Stomach (tissue), 4 donors: ENCODE measurements at regions not wholly inside any gene's neighbourhood (a gene's known extent, or its start where the extent isn't known, plus 50 kb on each side); places are given as distances from the start of the nearest gene placed in this dataset.

Source experiments
- POLR2A ChIP-seq, 4 donors: fragments of 450-650 bp; IDR thresholded peaks; one replicate each; pipeline ENCODE4 v1.6.1; 2016; ENCODE audit warnings: antibody characterized with exemption in 4 of 4, control low read depth in 2 of 4, mild to moderate bottlenecking in 1 of 4, moderate library complexity in 1 of 4
- POLR2AphosphoS5 ChIP-seq, 3 donors: sonication (generic); formaldehyde crosslinking; IDR thresholded peaks; one replicate each; pipeline ENCODE4 v1.6.1; 2016; ENCODE audit warnings: antibody characterized with exemption in 3 of 3
- TF ChIP-seq, protein P1 (sequence below), 7 experiments: fragments of 450-650 bp in 4 of 7; fragments of 200-600 bp in 3 of 7; sonication (generic) in 3 of 7; IDR thresholded peaks; one replicate each; pipeline ENCODE4 v1.5.1; 2016 to 2019; ENCODE audit warnings: antibody characterized with exemption in 7 of 7, control low read depth in 2 of 7, mild to moderate bottlenecking in 1 of 7

GRCh38 chr19:30923096-30923495 lies 426.1 kb downstream of the TSHZ3 start:
- TF ChIP-seq POLR2AphosphoS5 (IDR thresholded peaks at IDR 0.05) = no peak
- TF ChIP-seq, protein P1, sequence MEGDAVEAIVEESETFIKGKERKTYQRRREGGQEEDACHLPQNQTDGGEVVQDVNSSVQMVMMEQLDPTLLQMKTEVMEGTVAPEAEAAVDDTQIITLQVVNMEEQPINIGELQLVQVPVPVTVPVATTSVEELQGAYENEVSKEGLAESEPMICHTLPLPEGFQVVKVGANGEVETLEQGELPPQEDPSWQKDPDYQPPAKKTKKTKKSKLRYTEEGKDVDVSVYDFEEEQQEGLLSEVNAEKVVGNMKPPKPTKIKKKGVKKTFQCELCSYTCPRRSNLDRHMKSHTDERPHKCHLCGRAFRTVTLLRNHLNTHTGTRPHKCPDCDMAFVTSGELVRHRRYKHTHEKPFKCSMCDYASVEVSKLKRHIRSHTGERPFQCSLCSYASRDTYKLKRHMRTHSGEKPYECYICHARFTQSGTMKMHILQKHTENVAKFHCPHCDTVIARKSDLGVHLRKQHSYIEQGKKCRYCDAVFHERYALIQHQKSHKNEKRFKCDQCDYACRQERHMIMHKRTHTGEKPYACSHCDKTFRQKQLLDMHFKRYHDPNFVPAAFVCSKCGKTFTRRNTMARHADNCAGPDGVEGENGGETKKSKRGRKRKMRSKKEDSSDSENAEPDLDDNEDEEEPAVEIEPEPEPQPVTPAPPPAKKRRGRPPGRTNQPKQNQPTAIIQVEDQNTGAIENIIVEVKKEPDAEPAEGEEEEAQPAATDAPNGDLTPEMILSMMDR (IDR thresholded peaks at IDR 0.05) = no peak
- TF ChIP-seq POLR2A (IDR thresholded peaks at IDR 0.05) = no peak
